Right lobe of liver (tissue), 6 donors: ENCODE measurements at regions not wholly inside any gene's neighbourhood (a gene's known extent, or its start where the extent isn't known, plus 50 kb on each side); places are given as distances from the start of the nearest gene placed in this dataset.

ENCODE experiments used
- ATAC-seq, 4 donors: fragments of 200-7000 bp; cut with Tn5 transposase; one replicate each; pipeline ENCODE4 v1.9.1; 2020; ENCODE audit warnings: mild to moderate bottlenecking in 4 of 4, moderate library complexity in 4 of 4
- DNase-seq, 3 donors: peaks; one replicate each; pipeline ENCODE4 v3.0.0-alpha.2; 2020
- H3K27ac ChIP-seq, 3 donors: fragments of 200-600 bp; one replicate each; pipeline ENCODE4 v1.8.0; 2022
- H3K27me3 ChIP-seq, 2 donors: fragments of 200-600 bp; one replicate each; pipeline ENCODE4 v1.8.0; 2022
- H3K36me3 ChIP-seq, 4 donors: fragments of 200-600 bp; sonication (generic) in 1 of 4; one replicate each; pipeline versions ENCODE4 v1.5.1 to v1.8.0; 2017 to 2022; ENCODE audit warnings: control low read depth in 1 of 4
- H3K4me1 ChIP-seq, 4 donors: fragments of 200-600 bp; sonication (generic) in 1 of 4; one replicate each; pipeline versions ENCODE4 v1.5.1 to v1.8.0; 2017 to 2022; ENCODE audit warnings: control low read depth in 1 of 4
- H3K4me3 ChIP-seq, 3 donors: fragments of 200-600 bp; one replicate each; pipeline ENCODE4 v1.8.0; 2022
- H3K9me3 ChIP-seq, 4 donors: fragments of 200-600 bp; sonication (generic) in 1 of 4; one replicate each; pipeline versions ENCODE4 v1.5.1 to v1.8.0; 2017 to 2022; ENCODE audit warnings: control low read depth in 1 of 4
- CTCF ChIP-seq, 4 donors: fragments of 200-600 bp in 3 of 4; fragments of 450-650 bp in 1 of 4; IDR thresholded peaks; one replicate each; pipeline versions ENCODE4 v1.5.1 to v1.8.0; 2016 to 2022; ENCODE audit warnings: antibody characterized with exemption in 4 of 4, mild to moderate bottlenecking in 2 of 4
- POLR2A ChIP-seq: fragments of 450-650 bp; IDR thresholded peaks from one replicate; pipeline ENCODE4 v1.6.1; 2017; ENCODE audit warnings: antibody characterized with exemption, mild to moderate bottlenecking
- WGBS: methylation state at CpG from one replicate; pipeline ENCODE4 v1.1.6; 2018; ENCODE audit warnings: low coverage, low lambda C conversion rate; ENCODE audit not compliant: insufficient coverage; ENCODE audit errors: missing lambda C conversion rate; 5-methylcytosine and 5-hydroxymethylcytosine counted together
- intact Hi-C, 2 donors: fragments of 100-400 bp; cut with DNase I; formaldehyde crosslinking; loops; one replicate each; pipeline versions ENCODE4 v1.11.2 to v1.14.1; 2022
- donor health status: DM: no; HTN: yes; CAD: no.
- donor health status: DM: no; HTN: no; CAD: no.
- donor health status: DM: no; HTN: no; CAD: no.
- donor health status: DM: no; HTN: yes; CAD: no.
- donor health status: DM: no; HTN: yes; CAD: no.

- TF ChIP-seq CTCF (IDR thresholded peaks at IDR 0.05), result no peak
- TF ChIP-seq POLR2A, result no peak
- Histone ChIP-seq H3K27ac (no peak overlapping the region), H3K4me3 (no peak overlapping the region), H3K9me3 (no peaks in the 10 kb centered on the region), H3K36me3 (no peaks in the 10 kb centered on the region), H3K27me3 (no peaks in the 10 kb centered on the region), H3K4me1 (peaks cover 0 to 11% (median 3%) of the 10 kb centered on the region in 4 donors)
- WGBS, result 93% methylated on average over 3 of the region's 3 CpGs
- intact Hi-C loops, result no loop called here
- no peak for DNase-seq
- ATAC-seq, result no peak
Measured at GRCh38 chr2:176501617-176502016, 232.4 kb downstream of the MTX2 start.

- TF ChIP-seq POLR2A (no peak), CTCF (IDR thresholded peaks at IDR 0.05) (peak in 2 of 4 donors; percentile 3 to 20)
- ATAC-seq, result peak; percentile 96 to 99 (median 98)
- H3K36me3 ChIP-seq, result no peaks in the 10 kb centered on the region
- no peaks in the 10 kb centered on the region for H3K27me3 ChIP-seq
- H3K4me1 ChIP-seq, result peaks cover 0 to 11% (median 3%) of the 10 kb centered on the region in 4 donors
- H3K27ac ChIP-seq, result no peak overlapping the region
- H3K4me3 ChIP-seq, result no peak overlapping the region
- no peaks in the 10 kb centered on the region for H3K9me3 ChIP-seq
- DNase-seq, result peak in 2 of 3 donors; percentile 26 to 64
- intact Hi-C loops, result no loop called here
Measured at GRCh38 chr2:176502619-176503018, 233.4 kb downstream of the MTX2 start.

- Histone ChIP-seq H3K4me1 (peaks cover 0 to 11% (median 3%) of the 10 kb centered on the region in 4 donors), H3K27me3 (no peaks in the 10 kb centered on the region), H3K9me3 (no peaks in the 10 kb centered on the region), H3K27ac (no peak overlapping the region), H3K4me3 (no peak overlapping the region), H3K36me3 (no peaks in the 10 kb centered on the region)
- DNase-seq (no peak), ATAC-seq (no peak)
- 14% methylated on average over 1 of the region's 1 CpG for WGBS
- TF ChIP-seq POLR2A, result no peak
- TF ChIP-seq CTCF (IDR thresholded peaks at IDR 0.05), result no peak
- intact Hi-C loops, result no loop called here
Measured at GRCh38 chr2:176503776-176504175, 234.5 kb downstream of the MTX2 start.

- TF ChIP-seq CTCF (IDR thresholded peaks at IDR 0.05) (no peak), POLR2A (no peak)
- DNase-seq, result no peak
- Histone ChIP-seq H3K27ac (no peak overlapping the region), H3K36me3 (no peaks in the 10 kb centered on the region), H3K9me3 (no peaks in the 10 kb centered on the region), H3K27me3 (no peaks in the 10 kb centered on the region), H3K4me3 (no peak overlapping the region), H3K4me1 (peaks cover 0 to 11% (median 3%) of the 10 kb centered on the region in 4 donors)
- ATAC-seq, result no peak
- intact Hi-C loops, result no loop called here
Measured at GRCh38 chr2:176504440-176504839, 235.2 kb downstream of the MTX2 start.

- intact Hi-C loops, result no loop called here
Measured at GRCh38 chr2:176507786-176508185, 238.5 kb downstream of the MTX2 start.

More at GRCh38 chr2:176507786-176508185, 238.5 kb downstream of the MTX2 start:
- Histone ChIP-seq H3K27ac (no peak overlapping the region), H3K9me3 (no peaks in the 10 kb centered on the region), H3K4me1 (peaks cover 0 to 4% (median 2%) of the 10 kb centered on the region in 4 donors), H3K27me3 (no peaks in the 10 kb centered on the region), H3K4me3 (no peak overlapping the region), H3K36me3 (no peaks in the 10 kb centered on the region)
- no peak for ATAC-seq
- 71% methylated on average over 3 of the region's 3 CpGs for WGBS
- TF ChIP-seq CTCF (IDR thresholded peaks at IDR 0.05) (no peak), POLR2A (no peak)
- DNase-seq, result no peak
